ENCODE measurements at regions not wholly inside any gene's neighbourhood (a gene's known extent, or its start where the extent isn't known, plus 50 kb on each side); places are given as distances from the start of the nearest gene placed in this dataset.

DNA sequence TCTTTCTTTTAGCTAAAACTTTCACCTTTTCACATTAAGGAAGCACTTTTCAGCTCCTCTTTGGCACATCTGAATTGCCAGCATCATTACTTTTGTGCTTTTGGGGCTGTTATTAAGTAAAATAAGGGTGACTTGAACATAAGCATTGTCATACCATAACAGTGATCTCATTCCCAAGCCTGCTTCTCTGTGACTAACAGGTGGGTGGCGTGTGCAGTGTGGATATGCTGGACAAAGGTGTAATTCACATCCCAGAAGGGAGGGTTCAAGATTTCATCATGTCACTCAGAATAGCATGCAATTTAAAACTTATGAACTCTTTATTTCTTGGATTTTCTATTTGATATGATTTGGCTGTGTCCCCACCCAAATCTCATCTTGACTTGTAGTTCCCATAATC, 517.4 kb upstream of the MKI67 start:
- TF ChIP-seq, protein P1, sequence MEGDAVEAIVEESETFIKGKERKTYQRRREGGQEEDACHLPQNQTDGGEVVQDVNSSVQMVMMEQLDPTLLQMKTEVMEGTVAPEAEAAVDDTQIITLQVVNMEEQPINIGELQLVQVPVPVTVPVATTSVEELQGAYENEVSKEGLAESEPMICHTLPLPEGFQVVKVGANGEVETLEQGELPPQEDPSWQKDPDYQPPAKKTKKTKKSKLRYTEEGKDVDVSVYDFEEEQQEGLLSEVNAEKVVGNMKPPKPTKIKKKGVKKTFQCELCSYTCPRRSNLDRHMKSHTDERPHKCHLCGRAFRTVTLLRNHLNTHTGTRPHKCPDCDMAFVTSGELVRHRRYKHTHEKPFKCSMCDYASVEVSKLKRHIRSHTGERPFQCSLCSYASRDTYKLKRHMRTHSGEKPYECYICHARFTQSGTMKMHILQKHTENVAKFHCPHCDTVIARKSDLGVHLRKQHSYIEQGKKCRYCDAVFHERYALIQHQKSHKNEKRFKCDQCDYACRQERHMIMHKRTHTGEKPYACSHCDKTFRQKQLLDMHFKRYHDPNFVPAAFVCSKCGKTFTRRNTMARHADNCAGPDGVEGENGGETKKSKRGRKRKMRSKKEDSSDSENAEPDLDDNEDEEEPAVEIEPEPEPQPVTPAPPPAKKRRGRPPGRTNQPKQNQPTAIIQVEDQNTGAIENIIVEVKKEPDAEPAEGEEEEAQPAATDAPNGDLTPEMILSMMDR (IDR thresholded peaks at IDR 0.05 in 2 of 3, conservative IDR thresholded peaks at IDR 0.05 in 1 of 3; ENCODE audit: borderline replicate concordance in 1 of 3, insufficient read depth in 1 of 3, low read depth in 2 of 3, low read length in 2 of 3), result no peak
- TF ChIP-seq ELF1 (IDR thresholded peaks at IDR 0.05; ENCODE audit: borderline replicate concordance, low read depth) (no peak), FOSL1 (IDR thresholded peaks at IDR 0.05; ENCODE audit: low read depth) (0 out of 2 replicates have a peak, but pooled peaks have one; percentile 13), EZH2phosphoT487 (IDR thresholded peaks at IDR 0.05; ENCODE audit: borderline replicate concordance) (no peak), POLR2A (IDR thresholded peaks at IDR 0.05; ENCODE audit: borderline replicate concordance, extremely low read depth, insufficient read depth, insufficient read length) (no peak), TCF7L2 (IDR thresholded peaks at IDR 0.05; ENCODE audit: borderline replicate concordance, extremely low read depth, insufficient read depth, insufficient read length) (no peak), EZH2 (IDR thresholded peaks at IDR 0.05) (no peak), RAD21 (IDR thresholded peaks at IDR 0.05; ENCODE audit: low read depth) (no peak), ZFX (IDR thresholded peaks at IDR 0.05) (no peak), EGR1 (IDR thresholded peaks at IDR 0.05; ENCODE audit: low read depth) (0 out of 2 replicates have a peak, but pooled peaks have one; percentile 32), CEBPB (IDR thresholded peaks at IDR 0.05; ENCODE audit: low read depth) (0 out of 2 replicates have a peak, but pooled peaks have one; percentile 16)
- TF ChIP-seq, protein P2, sequence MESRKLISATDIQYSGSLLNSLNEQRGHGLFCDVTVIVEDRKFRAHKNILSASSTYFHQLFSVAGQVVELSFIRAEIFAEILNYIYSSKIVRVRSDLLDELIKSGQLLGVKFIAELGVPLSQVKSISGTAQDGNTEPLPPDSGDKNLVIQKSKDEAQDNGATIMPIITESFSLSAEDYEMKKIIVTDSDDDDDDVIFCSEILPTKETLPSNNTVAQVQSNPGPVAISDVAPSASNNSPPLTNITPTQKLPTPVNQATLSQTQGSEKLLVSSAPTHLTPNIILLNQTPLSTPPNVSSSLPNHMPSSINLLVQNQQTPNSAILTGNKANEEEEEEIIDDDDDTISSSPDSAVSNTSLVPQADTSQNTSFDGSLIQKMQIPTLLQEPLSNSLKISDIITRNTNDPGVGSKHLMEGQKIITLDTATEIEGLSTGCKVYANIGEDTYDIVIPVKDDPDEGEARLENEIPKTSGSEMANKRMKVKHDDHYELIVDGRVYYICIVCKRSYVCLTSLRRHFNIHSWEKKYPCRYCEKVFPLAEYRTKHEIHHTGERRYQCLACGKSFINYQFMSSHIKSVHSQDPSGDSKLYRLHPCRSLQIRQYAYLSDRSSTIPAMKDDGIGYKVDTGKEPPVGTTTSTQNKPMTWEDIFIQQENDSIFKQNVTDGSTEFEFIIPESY (IDR thresholded peaks at IDR 0.05; ENCODE audit: extremely low read depth, insufficient replicate concordance, low read length), result no peak
